HL-60 (cell line): ENCODE measurements at regions not wholly inside any gene's neighbourhood (a gene's known extent, or its start where the extent isn't known, plus 50 kb on each side); places are given as distances from the start of the nearest gene placed in this dataset.

Experiments used
- DNase-seq, 2 experiments: peaks; one replicate each; pipeline ENCODE4 v3.0.0-alpha.2; 2010 to 2020; ENCODE audit warnings: low read depth in 1 of 2, low spot score in 1 of 2
- H3K27ac ChIP-seq: fragments of 250-450 bp; sonication (Bioruptor Pico); replicated peaks from 2 replicates; pipeline ENCODE4 v1.5.1; 2020; ENCODE audit warnings: mild to moderate bottlenecking, moderate library complexity
- H3K27me3 ChIP-seq: fragments of 250-450 bp; sonication (Bioruptor Pico); 2 replicates; pipeline ENCODE4 v1.5.1; 2021; ENCODE audit warnings: mild to moderate bottlenecking, moderate library complexity; ENCODE audit not compliant: insufficient read depth, poor library complexity, severe bottlenecking
- H3K4me3 ChIP-seq: replicated peaks from 2 replicates; pipeline ENCODE4 v1.5.1; 2011; ENCODE audit warnings: mild to moderate bottlenecking, control low read depth, low read length; ENCODE audit not compliant: insufficient read depth
- GABPA ChIP-seq: IDR thresholded peaks from 2 replicates; pipeline ENCODE4 v1.6.1; 2012; ENCODE audit warnings: low read depth
- POLR2AphosphoS5 ChIP-seq: IDR thresholded peaks from 2 replicates; pipeline ENCODE4 v1.6.1; 2012; ENCODE audit warnings: low read depth
- SPI1 ChIP-seq: IDR thresholded peaks from 2 replicates; pipeline ENCODE4 v1.6.1; 2012; ENCODE audit warnings: low read depth, mild to moderate bottlenecking, borderline replicate concordance
- TF ChIP-seq, protein P1 (sequence below): IDR thresholded peaks from 2 replicates; pipeline ENCODE4 v1.6.1; 2012; ENCODE audit warnings: low read depth; ENCODE audit not compliant: insufficient replicate concordance
- TF ChIP-seq, protein P2 (sequence below): IDR thresholded peaks from one replicate; pipeline ENCODE4 v1.5.1; 2011; ENCODE audit warnings: low read length, control low read depth, inconsistent platforms; ENCODE audit not compliant: insufficient read depth

- H3K27ac ChIP-seq = peak overlapping the region; percentile 73
Observed at GRCh38 chr13:31949486-31949885, 82.1 kb upstream of the FRY start.

GRCh38 chr13:31950111-31950815, 81.3 kb upstream of the FRY start:
- Histone ChIP-seq H3K4me3 (no peak overlapping the region), H3K27me3 (no peaks in the 10 kb centered on the region), H3K27ac (peak overlapping the region; percentile 73)
- peak; percentile 32; the same call in 1 of the 2 replicates for TF ChIP-seq POLR2AphosphoS5
- TF ChIP-seq, protein P1, sequence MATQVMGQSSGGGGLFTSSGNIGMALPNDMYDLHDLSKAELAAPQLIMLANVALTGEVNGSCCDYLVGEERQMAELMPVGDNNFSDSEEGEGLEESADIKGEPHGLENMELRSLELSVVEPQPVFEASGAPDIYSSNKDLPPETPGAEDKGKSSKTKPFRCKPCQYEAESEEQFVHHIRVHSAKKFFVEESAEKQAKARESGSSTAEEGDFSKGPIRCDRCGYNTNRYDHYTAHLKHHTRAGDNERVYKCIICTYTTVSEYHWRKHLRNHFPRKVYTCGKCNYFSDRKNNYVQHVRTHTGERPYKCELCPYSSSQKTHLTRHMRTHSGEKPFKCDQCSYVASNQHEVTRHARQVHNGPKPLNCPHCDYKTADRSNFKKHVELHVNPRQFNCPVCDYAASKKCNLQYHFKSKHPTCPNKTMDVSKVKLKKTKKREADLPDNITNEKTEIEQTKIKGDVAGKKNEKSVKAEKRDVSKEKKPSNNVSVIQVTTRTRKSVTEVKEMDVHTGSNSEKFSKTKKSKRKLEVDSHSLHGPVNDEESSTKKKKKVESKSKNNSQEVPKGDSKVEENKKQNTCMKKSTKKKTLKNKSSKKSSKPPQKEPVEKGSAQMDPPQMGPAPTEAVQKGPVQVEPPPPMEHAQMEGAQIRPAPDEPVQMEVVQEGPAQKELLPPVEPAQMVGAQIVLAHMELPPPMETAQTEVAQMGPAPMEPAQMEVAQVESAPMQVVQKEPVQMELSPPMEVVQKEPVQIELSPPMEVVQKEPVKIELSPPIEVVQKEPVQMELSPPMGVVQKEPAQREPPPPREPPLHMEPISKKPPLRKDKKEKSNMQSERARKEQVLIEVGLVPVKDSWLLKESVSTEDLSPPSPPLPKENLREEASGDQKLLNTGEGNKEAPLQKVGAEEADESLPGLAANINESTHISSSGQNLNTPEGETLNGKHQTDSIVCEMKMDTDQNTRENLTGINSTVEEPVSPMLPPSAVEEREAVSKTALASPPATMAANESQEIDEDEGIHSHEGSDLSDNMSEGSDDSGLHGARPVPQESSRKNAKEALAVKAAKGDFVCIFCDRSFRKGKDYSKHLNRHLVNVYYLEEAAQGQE = no peak
- peak; percentile 37 to 75 for DNase-seq

More at GRCh38 chr13:31949486-31949885, 82.1 kb upstream of the FRY start:
- no peaks in the 10 kb centered on the region for H3K27me3 ChIP-seq
- no peak for DNase-seq
- TF ChIP-seq, protein P1 = no peak
- no peak for TF ChIP-seq POLR2AphosphoS5
- TF ChIP-seq, protein P2, sequence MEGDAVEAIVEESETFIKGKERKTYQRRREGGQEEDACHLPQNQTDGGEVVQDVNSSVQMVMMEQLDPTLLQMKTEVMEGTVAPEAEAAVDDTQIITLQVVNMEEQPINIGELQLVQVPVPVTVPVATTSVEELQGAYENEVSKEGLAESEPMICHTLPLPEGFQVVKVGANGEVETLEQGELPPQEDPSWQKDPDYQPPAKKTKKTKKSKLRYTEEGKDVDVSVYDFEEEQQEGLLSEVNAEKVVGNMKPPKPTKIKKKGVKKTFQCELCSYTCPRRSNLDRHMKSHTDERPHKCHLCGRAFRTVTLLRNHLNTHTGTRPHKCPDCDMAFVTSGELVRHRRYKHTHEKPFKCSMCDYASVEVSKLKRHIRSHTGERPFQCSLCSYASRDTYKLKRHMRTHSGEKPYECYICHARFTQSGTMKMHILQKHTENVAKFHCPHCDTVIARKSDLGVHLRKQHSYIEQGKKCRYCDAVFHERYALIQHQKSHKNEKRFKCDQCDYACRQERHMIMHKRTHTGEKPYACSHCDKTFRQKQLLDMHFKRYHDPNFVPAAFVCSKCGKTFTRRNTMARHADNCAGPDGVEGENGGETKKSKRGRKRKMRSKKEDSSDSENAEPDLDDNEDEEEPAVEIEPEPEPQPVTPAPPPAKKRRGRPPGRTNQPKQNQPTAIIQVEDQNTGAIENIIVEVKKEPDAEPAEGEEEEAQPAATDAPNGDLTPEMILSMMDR = no peak
- no peak for TF ChIP-seq SPI1
- no peak for TF ChIP-seq GABPA
- no peak overlapping the region for H3K4me3 ChIP-seq

GRCh38 chr13:31951215-31951678, 80.3 kb upstream of the FRY start:
- Histone ChIP-seq H3K27ac (peak overlapping the region; percentile 73), H3K27me3 (no peaks in the 10 kb centered on the region), H3K4me3 (no peak overlapping the region)
- TF ChIP-seq POLR2AphosphoS5 (peak; percentile 79), SPI1 (peak; percentile 97)
- TF ChIP-seq, protein P1 = no peak
- peak; percentile 89 to 99 for DNase-seq

DNA sequence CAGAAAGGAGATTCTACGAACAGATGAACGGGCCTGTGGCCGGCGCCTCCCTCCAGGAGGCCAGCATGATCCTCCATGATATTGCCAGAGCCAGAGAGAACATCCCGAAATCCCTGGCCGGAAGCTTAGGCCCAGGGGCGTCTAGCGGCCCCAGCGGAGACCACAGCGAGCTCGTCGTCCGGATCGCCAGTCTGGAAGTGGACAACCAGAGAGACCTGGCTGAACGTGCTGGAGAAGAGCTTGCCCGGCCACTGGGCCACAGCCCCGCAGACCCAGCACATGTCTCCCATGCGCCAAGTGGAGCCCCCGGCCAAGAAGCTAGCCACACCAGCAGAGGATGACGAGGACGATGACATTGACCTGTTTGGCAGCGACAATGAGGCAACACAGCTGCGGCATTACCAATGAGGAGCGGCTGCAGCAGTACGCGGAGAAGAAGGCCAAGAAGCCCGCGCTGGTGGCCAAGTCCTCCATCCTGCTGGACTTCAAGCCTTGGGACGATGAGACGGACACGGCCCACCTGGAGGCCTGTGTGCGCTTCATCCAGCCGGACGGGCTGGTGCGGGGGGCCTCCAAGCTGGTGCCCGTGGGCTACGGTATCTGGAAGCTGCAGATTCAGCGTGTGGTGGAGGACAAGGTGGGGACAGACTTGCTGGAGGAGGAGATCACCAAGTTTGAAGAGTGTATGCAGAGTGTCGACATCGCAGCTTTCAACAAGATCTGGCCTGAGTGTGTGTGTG, 78.8 kb upstream of the FRY start:
- TF ChIP-seq POLR2AphosphoS5 = no peak
- no peak for TF ChIP-seq SPI1
- TF ChIP-seq, protein P2 = no peak
- TF ChIP-seq GABPA = no peak
- TF ChIP-seq, protein P1 = no peak
- DNase-seq = no peak
- H3K27me3 ChIP-seq = no peaks in the 10 kb centered on the region
- H3K4me3 ChIP-seq = no peak overlapping the region
- H3K27ac ChIP-seq = no peak overlapping the region
